H1 (cell line): ENCODE measurements at regions not wholly inside any gene's neighbourhood (a gene's known extent, or its start where the extent isn't known, plus 50 kb on each side); places are given as distances from the start of the nearest gene placed in this dataset.

Experiments
- CTCF ChIA-PET: fragments of 300-600 bp; sonication (Branson Sonifier 250); formaldehyde crosslinking; loops from one replicate; lab custom pipeline; 2021; ENCODE audit not compliant: partially characterized antibody; lab: Charles Lee
- POLR2A ChIA-PET: fragments of 300-600 bp; sonication (Branson Sonifier 250); formaldehyde crosslinking; loops from one replicate; lab custom pipeline; 2021; ENCODE audit warnings: inconsistent platforms; ENCODE audit not compliant: partially characterized antibody; lab: Charles Lee
- DNase-seq, 2 experiments: peaks; one replicate each; pipeline versions ENCODE4 v3.0.0 to v3.0.0-alpha.2; 2010 to 2022; ENCODE audit warnings: low spot score in 2 of 2, low read depth in 1 of 2, mixed read lengths in 1 of 2
- FAIRE-seq: peaks from 2 replicates; lab custom pipeline; 2011; peaks lifted over from hg19 to GRCh38; lab: Jason Lieb, UNC
- H2AFZ ChIP-seq: 2 replicates; pipeline ENCODE4 v1.8.1; 2012; ENCODE audit warnings: low read length, inconsistent platforms
- H2AK5ac ChIP-seq: 2 replicates; pipeline ENCODE4 v1.6.1; 2013; ENCODE audit warnings: low read depth, low read length
- H2BK120ac ChIP-seq: replicated peaks from 2 replicates; pipeline ENCODE3; 2013; ENCODE audit warnings: low read depth, low read length, inconsistent platforms
- H2BK12ac ChIP-seq: 2 replicates; pipeline ENCODE4 v1.6.1; 2013; ENCODE audit warnings: low read depth, low read length
- H2BK15ac ChIP-seq: 2 replicates; pipeline ENCODE4 v1.6.1; 2013; ENCODE audit warnings: low read length
- H2BK20ac ChIP-seq: 2 replicates; pipeline ENCODE4 v1.6.1; 2013; ENCODE audit warnings: low read length
- H2BK5ac ChIP-seq: 2 replicates; pipeline ENCODE4 v1.6.1; 2013; ENCODE audit warnings: low read depth, low read length
- H3K14ac ChIP-seq: 2 replicates; pipeline ENCODE4 v1.6.1; 2013; ENCODE audit warnings: inconsistent platforms; ENCODE audit not compliant: insufficient read length
- H3K18ac ChIP-seq: 2 replicates; pipeline ENCODE4 v1.6.1; 2013; ENCODE audit warnings: low read length; ENCODE audit errors: extremely low read depth
- H3K23ac ChIP-seq: 2 replicates; pipeline ENCODE4 v1.6.1; 2013; ENCODE audit warnings: inconsistent platforms; ENCODE audit not compliant: insufficient read length
- H3K23me2 ChIP-seq: 2 replicates; pipeline ENCODE4 v1.6.1; 2013; ENCODE audit warnings: low read depth, low read length
- H3K27ac ChIP-seq: 2 replicates; pipeline ENCODE4 v1.6.1; 2011; ENCODE audit warnings: low read depth, low read length, inconsistent platforms
- H3K27me3 ChIP-seq, 4 experiments: replicated peaks in 1 of 4; 1 replicate in 1 of 4; 2 replicates in 3 of 4; pipeline versions ENCODE4 v1.6.1 to v1.8.1; 2011 to 2013; ENCODE audit warnings: low read length in 3 of 4, mild to moderate bottlenecking in 3 of 4, inconsistent platforms in 2 of 4, mixed read lengths in 2 of 4, moderate library complexity in 1 of 4; ENCODE audit not compliant: control insufficient read depth in 3 of 4, insufficient read depth in 3 of 4; ENCODE audit errors: extremely low read depth in 1 of 4
- H3K36me3 ChIP-seq, 4 experiments: 2 replicates each; pipeline versions ENCODE4 v1.6.1 to v1.8.1; 2011 to 2013; ENCODE audit warnings: mild to moderate bottlenecking in 4 of 4, low read length in 3 of 4, moderate library complexity in 2 of 4, control low read depth in 1 of 4, inconsistent platforms in 1 of 4; ENCODE audit not compliant: insufficient read depth in 4 of 4, control insufficient read depth in 2 of 4
- H3K4ac ChIP-seq: replicated peaks from 2 replicates; pipeline ENCODE3; 2013; ENCODE audit warnings: low read length, low read depth, mixed read lengths, inconsistent platforms; ENCODE audit not compliant: insufficient read length
- H3K4me1 ChIP-seq, 4 experiments: replicated peaks in 1 of 4; 1 replicate in 1 of 4; 2 replicates in 3 of 4; pipeline versions ENCODE4 v1.6.1 to v1.8.1; 2011 to 2013; ENCODE audit warnings: low read length in 3 of 4, inconsistent platforms in 2 of 4, mixed read lengths in 1 of 4; ENCODE audit not compliant: insufficient read depth in 4 of 4, control insufficient read depth in 3 of 4
- H3K4me2 ChIP-seq, 2 experiments: 2 replicates each; pipeline versions ENCODE4 v1.6.1 to v1.8.1; 2011 to 2013; ENCODE audit warnings: low read depth in 2 of 2, low read length in 2 of 2, control low read depth in 1 of 2, inconsistent platforms in 1 of 2, mild to moderate bottlenecking in 1 of 2; ENCODE audit not compliant: insufficient read depth in 1 of 2
- H3K4me3 ChIP-seq, 4 experiments: fragments of 200-600, 300-600 bp in 1 of 4; sonication (generic), shearing (Covaris generic), sonication (Bioruptor Twin) in 1 of 4; 2 replicates each; pipeline versions ENCODE4 v1.5.1 to v1.8.1; 2011 to 2016; ENCODE audit warnings: low read length in 4 of 4, low read depth in 3 of 4, control low read depth in 2 of 4, inconsistent platforms in 2 of 4, mild to moderate bottlenecking in 2 of 4, mixed read lengths in 1 of 4, moderate library complexity in 1 of 4; ENCODE audit not compliant: insufficient read depth in 2 of 4; ENCODE audit errors: extremely low read depth in 1 of 4
- H3K56ac ChIP-seq: replicated peaks from 2 replicates; pipeline ENCODE3; 2013; ENCODE audit warnings: low read depth, mild to moderate bottlenecking, mixed read lengths, low read length, inconsistent platforms; ENCODE audit not compliant: insufficient read length
- H3K79me1 ChIP-seq: 2 replicates; pipeline ENCODE4 v1.6.1; 2013; ENCODE audit warnings: low read depth, low read length, control low read depth
- H3K79me2 ChIP-seq, 2 experiments: 2 replicates each; pipeline versions ENCODE4 v1.6.1 to v1.8.1; 2012 to 2013; ENCODE audit warnings: low read length in 2 of 2, mild to moderate bottlenecking in 2 of 2, inconsistent platforms in 1 of 2; ENCODE audit not compliant: insufficient read depth in 2 of 2, control insufficient read depth in 1 of 2
- H3K9ac ChIP-seq, 4 experiments: replicated peaks in 1 of 4; 1 replicate in 1 of 4; 2 replicates in 3 of 4; pipeline versions ENCODE4 v1.6.1 to v1.8.1; 2011 to 2013; ENCODE audit warnings: low read depth in 3 of 4, low read length in 3 of 4, control low read depth in 2 of 4, mild to moderate bottlenecking in 2 of 4, moderate library complexity in 2 of 4, inconsistent platforms in 1 of 4; ENCODE audit errors: extremely low read depth in 1 of 4
- H3K9me3 ChIP-seq, 2 experiments: 2 replicates each; pipeline versions ENCODE4 v1.6.1 to v1.8.1; 2012 to 2013; ENCODE audit warnings: mild to moderate bottlenecking in 2 of 2, moderate library complexity in 2 of 2, control low read depth in 1 of 2, inconsistent platforms in 1 of 2, low read depth in 1 of 2, low read length in 1 of 2, mixed read lengths in 1 of 2; ENCODE audit not compliant: insufficient read depth in 2 of 2
- H4K20me1 ChIP-seq, 2 experiments: replicated peaks in 1 of 2; 2 replicates each; pipeline versions ENCODE3 to v1.8.1; 2011 to 2013; ENCODE audit warnings: inconsistent platforms in 2 of 2, low read length in 2 of 2, mild to moderate bottlenecking in 1 of 2; ENCODE audit not compliant: insufficient read depth in 2 of 2, control insufficient read depth in 1 of 2
- H4K5ac ChIP-seq: 2 replicates; pipeline ENCODE4 v1.6.1; 2013; ENCODE audit warnings: low read length, low read depth, mixed read lengths, inconsistent platforms; ENCODE audit not compliant: insufficient read length
- H4K8ac ChIP-seq: 2 replicates; pipeline ENCODE4 v1.8.0; 2013; ENCODE audit warnings: mild to moderate bottlenecking, moderate library complexity, low read length, inconsistent platforms; ENCODE audit not compliant: insufficient read depth; ENCODE audit errors: extremely low read depth
- H4K91ac ChIP-seq: replicated peaks from 2 replicates; pipeline ENCODE3; 2013; ENCODE audit warnings: low read length, mixed read lengths, inconsistent platforms; ENCODE audit not compliant: insufficient read length
- TAF7 ChIP-seq: optimal IDR thresholded peaks from 2 replicates; pipeline ENCODE3; 2011; ENCODE audit warnings: low read depth, mild to moderate bottlenecking, inconsistent platforms, low read length, moderate library complexity, borderline replicate concordance
- TF ChIP-seq, protein P1 (sequence below): fragments of 300-600 bp; sonication (generic); IDR thresholded peaks from 2 replicates; pipeline ENCODE4 v1.7.1; 2012; ENCODE audit warnings: low read length, moderate library complexity, mild to moderate bottlenecking, inconsistent platforms; ENCODE audit not compliant: insufficient replicate concordance

GRCh38 chr4:155017426-155017825 lies 191.0 kb upstream of the NPY2R start:
- H3K23me2 ChIP-seq = no peaks in the 10 kb centered on the region
- no peaks in the 10 kb centered on the region for H3K4me1 ChIP-seq
- no peak overlapping the region for H3K4ac ChIP-seq
- no peak overlapping the region for H3K14ac ChIP-seq
- H4K91ac ChIP-seq = no peak overlapping the region
- H2AK5ac ChIP-seq = no peak overlapping the region
- H2BK5ac ChIP-seq = no peak overlapping the region
- POLR2A ChIA-PET = no interaction called here
- H3K9me3 ChIP-seq = peaks cover 0 to 7% of the 10 kb centered on the region in 2 experiments; a peak in 2 of 4 replicates
- no peak overlapping the region for H4K5ac ChIP-seq
- H3K4me2 ChIP-seq = no peak overlapping the region
- H3K4me3 ChIP-seq = no peak overlapping the region
- FAIRE-seq = no peak
- no peak overlapping the region for H4K8ac ChIP-seq
- H2BK20ac ChIP-seq = no peak overlapping the region
- no peak overlapping the region for H3K18ac ChIP-seq
- H2BK15ac ChIP-seq = no peak overlapping the region
- DNase-seq = no peak
- H3K56ac ChIP-seq = no peak overlapping the region
- CTCF ChIA-PET = interaction anchor here (2.0 kb wide), 1 partner anchor 9 kb away, joined by 6 read pairs; no protein-coding TSS in a partner anchor
- no peaks in the 10 kb centered on the region for H3K79me2 ChIP-seq
- H3K23ac ChIP-seq = no peak overlapping the region
- H2BK12ac ChIP-seq = no peak overlapping the region
- H3K36me3 ChIP-seq = no peaks in the 10 kb centered on the region
- H3K27ac ChIP-seq = no peak overlapping the region
- no peaks in the 10 kb centered on the region for H4K20me1 ChIP-seq
- H2BK120ac ChIP-seq = no peak overlapping the region
- H3K9ac ChIP-seq = no peak overlapping the region
- no peaks in the 10 kb centered on the region for H3K79me1 ChIP-seq
- H3K27me3 ChIP-seq = no peaks in the 10 kb centered on the region
- no peak overlapping the region for H2AFZ ChIP-seq
- TF ChIP-seq, protein P1, sequence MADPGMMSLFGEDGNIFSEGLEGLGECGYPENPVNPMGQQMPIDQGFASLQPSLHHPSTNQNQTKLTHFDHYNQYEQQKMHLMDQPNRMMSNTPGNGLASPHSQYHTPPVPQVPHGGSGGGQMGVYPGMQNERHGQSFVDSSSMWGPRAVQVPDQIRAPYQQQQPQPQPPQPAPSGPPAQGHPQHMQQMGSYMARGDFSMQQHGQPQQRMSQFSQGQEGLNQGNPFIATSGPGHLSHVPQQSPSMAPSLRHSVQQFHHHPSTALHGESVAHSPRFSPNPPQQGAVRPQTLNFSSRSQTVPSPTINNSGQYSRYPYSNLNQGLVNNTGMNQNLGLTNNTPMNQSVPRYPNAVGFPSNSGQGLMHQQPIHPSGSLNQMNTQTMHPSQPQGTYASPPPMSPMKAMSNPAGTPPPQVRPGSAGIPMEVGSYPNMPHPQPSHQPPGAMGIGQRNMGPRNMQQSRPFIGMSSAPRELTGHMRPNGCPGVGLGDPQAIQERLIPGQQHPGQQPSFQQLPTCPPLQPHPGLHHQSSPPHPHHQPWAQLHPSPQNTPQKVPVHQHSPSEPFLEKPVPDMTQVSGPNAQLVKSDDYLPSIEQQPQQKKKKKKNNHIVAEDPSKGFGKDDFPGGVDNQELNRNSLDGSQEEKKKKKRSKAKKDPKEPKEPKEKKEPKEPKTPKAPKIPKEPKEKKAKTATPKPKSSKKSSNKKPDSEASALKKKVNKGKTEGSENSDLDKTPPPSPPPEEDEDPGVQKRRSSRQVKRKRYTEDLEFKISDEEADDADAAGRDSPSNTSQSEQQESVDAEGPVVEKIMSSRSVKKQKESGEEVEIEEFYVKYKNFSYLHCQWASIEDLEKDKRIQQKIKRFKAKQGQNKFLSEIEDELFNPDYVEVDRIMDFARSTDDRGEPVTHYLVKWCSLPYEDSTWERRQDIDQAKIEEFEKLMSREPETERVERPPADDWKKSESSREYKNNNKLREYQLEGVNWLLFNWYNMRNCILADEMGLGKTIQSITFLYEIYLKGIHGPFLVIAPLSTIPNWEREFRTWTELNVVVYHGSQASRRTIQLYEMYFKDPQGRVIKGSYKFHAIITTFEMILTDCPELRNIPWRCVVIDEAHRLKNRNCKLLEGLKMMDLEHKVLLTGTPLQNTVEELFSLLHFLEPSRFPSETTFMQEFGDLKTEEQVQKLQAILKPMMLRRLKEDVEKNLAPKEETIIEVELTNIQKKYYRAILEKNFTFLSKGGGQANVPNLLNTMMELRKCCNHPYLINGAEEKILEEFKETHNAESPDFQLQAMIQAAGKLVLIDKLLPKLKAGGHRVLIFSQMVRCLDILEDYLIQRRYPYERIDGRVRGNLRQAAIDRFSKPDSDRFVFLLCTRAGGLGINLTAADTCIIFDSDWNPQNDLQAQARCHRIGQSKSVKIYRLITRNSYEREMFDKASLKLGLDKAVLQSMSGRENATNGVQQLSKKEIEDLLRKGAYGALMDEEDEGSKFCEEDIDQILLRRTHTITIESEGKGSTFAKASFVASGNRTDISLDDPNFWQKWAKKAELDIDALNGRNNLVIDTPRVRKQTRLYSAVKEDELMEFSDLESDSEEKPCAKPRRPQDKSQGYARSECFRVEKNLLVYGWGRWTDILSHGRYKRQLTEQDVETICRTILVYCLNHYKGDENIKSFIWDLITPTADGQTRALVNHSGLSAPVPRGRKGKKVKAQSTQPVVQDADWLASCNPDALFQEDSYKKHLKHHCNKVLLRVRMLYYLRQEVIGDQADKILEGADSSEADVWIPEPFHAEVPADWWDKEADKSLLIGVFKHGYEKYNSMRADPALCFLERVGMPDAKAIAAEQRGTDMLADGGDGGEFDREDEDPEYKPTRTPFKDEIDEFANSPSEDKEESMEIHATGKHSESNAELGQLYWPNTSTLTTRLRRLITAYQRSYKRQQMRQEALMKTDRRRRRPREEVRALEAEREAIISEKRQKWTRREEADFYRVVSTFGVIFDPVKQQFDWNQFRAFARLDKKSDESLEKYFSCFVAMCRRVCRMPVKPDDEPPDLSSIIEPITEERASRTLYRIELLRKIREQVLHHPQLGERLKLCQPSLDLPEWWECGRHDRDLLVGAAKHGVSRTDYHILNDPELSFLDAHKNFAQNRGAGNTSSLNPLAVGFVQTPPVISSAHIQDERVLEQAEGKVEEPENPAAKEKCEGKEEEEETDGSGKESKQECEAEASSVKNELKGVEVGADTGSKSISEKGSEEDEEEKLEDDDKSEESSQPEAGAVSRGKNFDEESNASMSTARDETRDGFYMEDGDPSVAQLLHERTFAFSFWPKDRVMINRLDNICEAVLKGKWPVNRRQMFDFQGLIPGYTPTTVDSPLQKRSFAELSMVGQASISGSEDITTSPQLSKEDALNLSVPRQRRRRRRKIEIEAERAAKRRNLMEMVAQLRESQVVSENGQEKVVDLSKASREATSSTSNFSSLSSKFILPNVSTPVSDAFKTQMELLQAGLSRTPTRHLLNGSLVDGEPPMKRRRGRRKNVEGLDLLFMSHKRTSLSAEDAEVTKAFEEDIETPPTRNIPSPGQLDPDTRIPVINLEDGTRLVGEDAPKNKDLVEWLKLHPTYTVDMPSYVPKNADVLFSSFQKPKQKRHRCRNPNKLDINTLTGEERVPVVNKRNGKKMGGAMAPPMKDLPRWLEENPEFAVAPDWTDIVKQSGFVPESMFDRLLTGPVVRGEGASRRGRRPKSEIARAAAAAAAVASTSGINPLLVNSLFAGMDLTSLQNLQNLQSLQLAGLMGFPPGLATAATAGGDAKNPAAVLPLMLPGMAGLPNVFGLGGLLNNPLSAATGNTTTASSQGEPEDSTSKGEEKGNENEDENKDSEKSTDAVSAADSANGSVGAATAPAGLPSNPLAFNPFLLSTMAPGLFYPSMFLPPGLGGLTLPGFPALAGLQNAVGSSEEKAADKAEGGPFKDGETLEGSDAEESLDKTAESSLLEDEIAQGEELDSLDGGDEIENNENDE = no peak
- TF ChIP-seq TAF7 = no peak
